ENCODE measurements at regions not wholly inside any gene's neighbourhood (a gene's known extent, or its start where the extent isn't known, plus 50 kb on each side); places are given as distances from the start of the nearest gene placed in this dataset.

DNA sequence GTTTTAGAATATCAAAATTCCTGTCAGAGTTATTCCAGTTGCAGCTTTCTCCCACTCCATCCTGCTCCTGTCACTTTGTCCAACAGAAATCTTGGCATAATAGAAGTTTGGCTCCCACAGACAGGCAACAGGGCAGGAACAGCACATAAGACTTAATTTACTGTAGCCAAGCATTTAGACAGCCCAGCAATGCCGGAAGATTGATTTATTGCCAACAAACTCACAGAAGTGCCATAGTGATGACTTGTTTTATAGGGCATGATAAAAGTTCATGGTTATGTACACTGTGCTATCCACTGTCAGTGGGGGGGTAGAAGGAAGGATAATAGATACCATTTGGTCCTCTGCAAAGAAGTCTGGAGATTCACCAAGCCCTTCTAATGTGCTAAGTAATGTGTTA, 98.3 kb upstream of the CBLB start:
- TF ChIP-seq POLR2A (IDR thresholded peaks at IDR 0.05) (no peak), CTCF (IDR thresholded peaks at IDR 0.05) (no peak)
- no peak for DNase-seq (ENCODE audit: low spot score in 2 of 2)
- no peak overlapping the region for H3K4me3 ChIP-seq (ENCODE audit: low read depth, poor library complexity, severe bottlenecking)
- intact Hi-C loops (cut with DNase I; ENCODE audit: low total_unique reads) = no loop called here
- 7 to 23% methylated on average over 1 of the region's 1 CpG for WGBS, 2 donors

GRCh38 chr3:105970283-105970682, 101.5 kb upstream of the CBLB start:
- no peak overlapping the region for H3K4me3 ChIP-seq (ENCODE audit: low read depth, poor library complexity, severe bottlenecking)
- TF ChIP-seq POLR2A (IDR thresholded peaks at IDR 0.05) (no peak), CTCF (IDR thresholded peaks at IDR 0.05) (no peak)
- intact Hi-C loops (cut with DNase I; ENCODE audit: low total_unique reads) = no loop called here
- peak; percentile 68 to 85 for DNase-seq (ENCODE audit: low spot score in 2 of 2)
- 7 to 31% methylated on average over 1 of the region's 1 CpG for WGBS, 2 donors

GRCh38 chr3:105972069-105972468, 103.3 kb upstream of the CBLB start:
- WGBS, 2 donors = 0% methylated on average over 1 of the region's 1 CpG
- H3K4me3 ChIP-seq (ENCODE audit: low read depth, poor library complexity, severe bottlenecking) = no peak overlapping the region
- no peak for DNase-seq (ENCODE audit: low spot score in 2 of 2)
- TF ChIP-seq CTCF (IDR thresholded peaks at IDR 0.05) = no peak
- no peak for TF ChIP-seq POLR2A (IDR thresholded peaks at IDR 0.05)
- intact Hi-C loops (cut with DNase I; ENCODE audit: low total_unique reads) = no loop called here

- intact Hi-C loops (cut with DNase I; ENCODE audit: low total_unique reads) = no loop called here
- no peak overlapping the region for H3K4me3 ChIP-seq (ENCODE audit: low read depth, poor library complexity, severe bottlenecking)
- TF ChIP-seq POLR2A (IDR thresholded peaks at IDR 0.05) (no peak), CTCF (IDR thresholded peaks at IDR 0.05) (no peak)
- 74 to 86% methylated on average over 2 of the region's 2 CpGs for WGBS, 2 donors
- DNase-seq (ENCODE audit: low spot score in 2 of 2) = no peak
Measured at GRCh38 chr3:105974381-105974780, 105.6 kb upstream of the CBLB start.

DNA sequence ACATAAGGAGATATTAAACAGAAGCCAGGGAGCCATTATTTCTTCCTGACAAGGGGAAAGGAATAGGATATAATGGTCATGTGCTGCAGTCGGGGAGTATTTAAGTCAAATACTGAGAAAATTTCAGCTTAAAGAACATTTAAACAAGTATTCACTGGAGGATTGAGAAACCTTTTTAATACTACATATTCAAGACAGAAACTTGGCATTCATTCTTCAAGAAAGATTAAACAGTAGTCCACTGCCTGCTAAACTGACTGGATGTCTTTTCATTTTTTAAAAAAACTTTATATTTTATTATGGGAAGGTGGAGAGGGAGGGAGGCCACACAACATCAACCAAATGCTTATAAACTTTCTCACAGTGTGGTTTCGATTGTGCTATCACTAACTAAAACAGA, 107.4 kb upstream of the CBLB start:
- intact Hi-C loops (cut with DNase I; ENCODE audit: low total_unique reads) = no loop called here
- TF ChIP-seq CTCF (IDR thresholded peaks at IDR 0.05) = no peak
- TF ChIP-seq POLR2A (IDR thresholded peaks at IDR 0.05) = no peak
- no peak for DNase-seq (ENCODE audit: low spot score in 2 of 2)
- WGBS, 2 donors = 83% methylated on average over 2 of the region's 2 CpGs
- H3K4me3 ChIP-seq (ENCODE audit: low read depth, poor library complexity, severe bottlenecking) = no peak overlapping the region

GRCh38 chr3:105979961-105980360, 111.1 kb upstream of the CBLB start:
- 65 to 82% methylated on average over 3 of the region's 3 CpGs for WGBS, 2 donors
- H3K4me3 ChIP-seq (ENCODE audit: low read depth, poor library complexity, severe bottlenecking) = no peak overlapping the region
- no peak for TF ChIP-seq POLR2A (IDR thresholded peaks at IDR 0.05)
- TF ChIP-seq CTCF (IDR thresholded peaks at IDR 0.05) = no peak

More at GRCh38 chr3:105979961-105980360, 111.1 kb upstream of the CBLB start:
- intact Hi-C loops (cut with DNase I; ENCODE audit: low total_unique reads) = no loop called here
- no peak for DNase-seq (ENCODE audit: low spot score in 2 of 2)
